Astrocyte of the cerebellum (primary cell): ENCODE measurements at regions not wholly inside any gene's neighbourhood (a gene's known extent, or its start where the extent isn't known, plus 50 kb on each side); places are given as distances from the start of the nearest gene placed in this dataset.

ENCODE experiments used
- DNase-seq: peaks from one replicate; pipeline ENCODE4 v3.0.0-alpha.2; 2011; ENCODE audit warnings: low read depth
- H3K4me3 ChIP-seq: 2 replicates; pipeline ENCODE4 v1.5.1; 2011; ENCODE audit warnings: mild to moderate bottlenecking, low read depth, low read length, moderate library complexity
- CTCF ChIP-seq: IDR thresholded peaks from 2 replicates; pipeline ENCODE4 v1.5.1; 2012; ENCODE audit warnings: low read length, low read depth, moderate library complexity, mild to moderate bottlenecking; ENCODE audit errors: missing control alignments
- in situ Hi-C: cut with HindIII; loops from 2 replicates; pipeline ENCODE4 v1.10.0; 2017; ENCODE audit warnings: low sequenced_read_pairs

DNA sequence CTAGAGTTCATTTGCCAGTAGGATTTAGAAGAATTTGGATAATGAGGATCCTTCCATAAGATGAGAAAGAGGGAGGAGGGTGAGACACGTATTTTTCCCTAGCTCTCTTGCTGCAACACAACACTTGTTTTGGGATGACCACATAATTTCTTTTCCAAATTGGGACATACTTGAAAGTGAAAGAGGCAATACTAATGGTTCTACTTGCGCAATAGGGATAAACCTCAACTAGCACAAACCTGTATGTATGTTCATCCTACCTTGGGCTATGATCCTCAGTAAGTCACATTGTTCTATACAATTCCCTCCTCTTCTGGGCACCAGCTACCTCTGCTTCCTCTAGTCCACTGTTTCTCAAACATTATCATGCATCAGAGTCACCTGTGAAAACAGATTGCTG is 1208.8 kb upstream of the LRRTM1 start:
- no peak overlapping the region for H3K4me3 ChIP-seq
- in situ Hi-C loops: no loop called here
- no peak for DNase-seq
- TF ChIP-seq CTCF: no peak

DNA sequence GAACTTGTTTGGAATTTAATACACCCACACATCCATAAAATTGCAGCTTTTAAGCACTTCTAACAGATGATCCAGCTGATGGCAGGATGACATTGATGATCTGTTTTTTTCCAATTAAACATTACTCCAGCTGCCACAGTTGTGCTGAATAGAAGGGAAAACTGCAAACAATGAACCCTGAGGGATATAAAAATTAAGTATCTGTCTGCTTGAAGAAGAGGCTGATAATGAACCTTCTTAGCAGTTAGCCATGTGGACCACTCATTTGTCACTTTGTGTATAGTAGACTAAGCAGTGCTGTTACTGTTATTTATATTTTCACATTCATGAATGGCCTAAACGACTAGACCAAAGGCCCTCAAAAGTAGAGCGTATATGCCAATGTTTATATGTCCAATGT is 1201.0 kb upstream of the LRRTM1 start:
- in situ Hi-C loops: no loop called here
- no peak overlapping the region for H3K4me3 ChIP-seq
- no peak for DNase-seq
- no peak for TF ChIP-seq CTCF

GRCh38 chr2:81495556-81495955 is 1191.0 kb upstream of the LRRTM1 start:
- H3K4me3 ChIP-seq: no peak overlapping the region
- no peak for DNase-seq
- no peak for TF ChIP-seq CTCF
- in situ Hi-C loops: no loop called here

- in situ Hi-C loops: no loop called here
- no peak for TF ChIP-seq CTCF
- no peak overlapping the region for H3K4me3 ChIP-seq
- no peak for DNase-seq
These were observed 1178.7 kb upstream of the LRRTM1 start for GRCh38 chr2:81483254-81483653.

- DNase-seq: no peak
- no peak overlapping the region for H3K4me3 ChIP-seq
- no peak for TF ChIP-seq CTCF
- in situ Hi-C loops: no loop called here
These were observed 1177.4 kb upstream of the LRRTM1 start for GRCh38 chr2:81481994-81482368.

DNA sequence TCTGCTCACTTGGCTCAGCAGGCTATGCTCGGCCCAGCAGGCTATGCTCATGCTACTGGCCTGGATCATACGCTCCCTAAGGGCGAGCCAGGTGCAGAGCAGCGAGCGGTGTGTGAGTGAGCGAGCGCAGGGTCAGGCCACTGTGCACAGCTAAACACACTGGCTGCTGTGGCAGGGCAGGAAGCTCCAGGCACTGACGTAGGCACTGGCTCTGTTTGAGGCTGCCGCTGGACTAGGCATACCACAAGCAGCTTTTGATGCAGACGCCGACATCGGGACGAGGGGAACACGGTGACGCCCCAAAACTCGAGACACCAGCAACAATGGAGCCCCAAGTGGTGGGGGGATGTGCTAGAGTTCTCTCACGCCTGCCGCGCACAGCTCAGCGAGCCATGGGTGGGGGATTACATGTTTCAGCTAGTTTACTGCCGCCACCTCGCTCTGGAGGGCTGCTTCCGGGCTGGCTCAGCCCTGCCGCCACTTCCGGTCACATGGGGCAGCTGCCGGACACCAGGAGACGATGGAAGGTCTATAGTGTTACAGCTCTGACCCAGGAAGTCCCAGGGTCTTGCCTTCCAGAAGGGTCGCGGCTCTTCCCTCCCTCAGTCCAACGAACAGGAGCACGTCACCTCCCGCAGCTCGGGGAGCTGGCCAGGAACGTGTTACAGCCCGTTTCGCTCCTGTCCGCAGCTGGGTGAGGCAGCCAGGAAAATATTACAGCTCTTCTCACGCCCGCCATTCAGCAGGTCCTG is 1176.9 kb upstream of the LRRTM1 start:
- DNase-seq: no peak
- no peak overlapping the region for H3K4me3 ChIP-seq
- in situ Hi-C loops: no loop called here
- TF ChIP-seq CTCF: no peak
